GM04504 (cell line): ENCODE measurements at regions not wholly inside any gene's neighbourhood (a gene's known extent, or its start where the extent isn't known, plus 50 kb on each side); places are given as distances from the start of the nearest gene placed in this dataset.
A peak's percentile ranks its signal among the peaks of the same experiment; 100 is the strongest.

Experiments used
- DNase-seq: peaks from one replicate; pipeline ENCODE4 v3.0.0-alpha.2; 2012; ENCODE audit warnings: low read depth

- no peak for DNase-seq
Observed at GRCh38 chr13:109883181-109884180, 97.1 kb upstream of the IRS2 start.

- DNase-seq: no peak
Observed at GRCh38 chr13:109881961-109882558, 95.7 kb upstream of the IRS2 start.

- no peak for DNase-seq
Observed at GRCh38 chr13:109881347-109881725, 95.0 kb upstream of the IRS2 start.

- DNase-seq: no peak
Observed at GRCh38 chr13:109880371-109881346, 94.3 kb upstream of the IRS2 start.

GRCh38 chr13:109879338-109879737 lies 93.0 kb upstream of the IRS2 start:
- no peak for DNase-seq

GRCh38 chr13:109877809-109878208 lies 91.4 kb upstream of the IRS2 start:
- DNase-seq: no peak

GRCh38 chr13:109875746-109876145 lies 89.4 kb upstream of the IRS2 start:
- no peak for DNase-seq

GRCh38 chr13:109874484-109875454 lies 88.4 kb upstream of the IRS2 start:
- peak; percentile 16 for DNase-seq

GRCh38 chr13:109873351-109874123 lies 87.2 kb upstream of the IRS2 start:
- DNase-seq: no peak

GRCh38 chr13:109872864-109873263 lies 86.5 kb upstream of the IRS2 start:
- DNase-seq: no peak

GRCh38 chr13:109870696-109871370 lies 84.5 kb upstream of the IRS2 start:
- DNase-seq: no peak

GRCh38 chr13:109870274-109870673 lies 83.9 kb upstream of the IRS2 start:
- DNase-seq: no peak

GRCh38 chr13:109869312-109870237 lies 83.2 kb upstream of the IRS2 start:
- DNase-seq: peak; percentile 12

- DNase-seq: no peak
Observed at GRCh38 chr13:109868578-109869311, 82.4 kb upstream of the IRS2 start.

GRCh38 chr13:109867766-109868165 lies 81.4 kb upstream of the IRS2 start:
- DNase-seq: no peak

GRCh38 chr13:109862627-109863026 lies 76.2 kb upstream of the IRS2 start:
- no peak for DNase-seq

GRCh38 chr13:109859898-109860297 lies 73.5 kb upstream of the IRS2 start:
- no peak for DNase-seq
